GM18858 (cell line): ENCODE measurements at regions not wholly inside any gene's neighbourhood (a gene's known extent, or its start where the extent isn't known, plus 50 kb on each side); places are given as distances from the start of the nearest gene placed in this dataset.
"Not testable (repeated sequence)": the region's sequence is repeated elsewhere in the genome, so short reads cannot be mapped to it uniquely, and the experiment has no call there.

Experiments
- ATAC-seq: cut with Tn5 transposase; IDR thresholded peaks from one replicate; pipeline ENCODE4 v1.9.1; 2021; ENCODE audit not compliant: unreplicated experiment

GRCh38 chr6:74891349-74891831, 314.5 kb downstream of the COL12A1 start:
- no peak for ATAC-seq

- no peak for ATAC-seq
Observed at GRCh38 chr6:74889635-74890034, 316.2 kb downstream of the COL12A1 start.

- ATAC-seq, result not testable (repeated sequence)
Observed at GRCh38 chr6:74888741-74889140, 317.1 kb downstream of the COL12A1 start.

GRCh38 chr6:74879976-74880375, 325.9 kb downstream of the COL12A1 start:
- ATAC-seq, result no peak

GRCh38 chr6:74879234-74879633, 326.6 kb downstream of the COL12A1 start:
- ATAC-seq, result no peak

GRCh38 chr6:74875193-74875592, 330.7 kb downstream of the COL12A1 start:
- no peak for ATAC-seq

GRCh38 chr6:74872754-74873476, 332.9 kb downstream of the COL12A1 start:
- no peak for ATAC-seq

- no peak for ATAC-seq
Observed at GRCh38 chr6:74871757-74872156, 334.1 kb downstream of the COL12A1 start.

GRCh38 chr6:74870403-74870802, 335.4 kb downstream of the COL12A1 start:
- no peak for ATAC-seq

GRCh38 chr6:74867291-74867690, 338.6 kb downstream of the COL12A1 start:
- no peak for ATAC-seq

- ATAC-seq, result no peak
Observed at GRCh38 chr6:74863968-74864367, 341.9 kb downstream of the COL12A1 start.

GRCh38 chr6:74860456-74860855, 345.4 kb downstream of the COL12A1 start:
- no peak for ATAC-seq

- ATAC-seq, result no peak
Observed at GRCh38 chr6:74857157-74857556, 348.7 kb downstream of the COL12A1 start.

- ATAC-seq, result no peak
Observed at GRCh38 chr6:74853991-74854390, 351.9 kb downstream of the COL12A1 start.

GRCh38 chr6:74851596-74851995, 354.3 kb downstream of the COL12A1 start:
- ATAC-seq, result no peak

- ATAC-seq, result no peak
Observed at GRCh38 chr6:74840953-74841352, 364.9 kb downstream of the COL12A1 start.

GRCh38 chr6:74834967-74835366, 370.9 kb downstream of the COL12A1 start:
- ATAC-seq, result no peak

- no peak for ATAC-seq
Observed at GRCh38 chr6:74826263-74826662, 379.6 kb downstream of the COL12A1 start.

- peak; percentile 62 for ATAC-seq
Observed at GRCh38 chr6:74814440-74814839, 391.4 kb downstream of the COL12A1 start.

GRCh38 chr6:74807674-74808073, 398.2 kb downstream of the COL12A1 start:
- ATAC-seq, result no peak

GRCh38 chr6:74805916-74806696, 399.7 kb downstream of the COL12A1 start:
- ATAC-seq, result no peak

- no peak for ATAC-seq
Observed at GRCh38 chr6:74798302-74798701, 407.6 kb downstream of the COL12A1 start.
